ENCODE measurements at regions not wholly inside any gene's neighbourhood (a gene's known extent, or its start where the extent isn't known, plus 50 kb on each side); places are given as distances from the start of the nearest gene placed in this dataset.

DNA sequence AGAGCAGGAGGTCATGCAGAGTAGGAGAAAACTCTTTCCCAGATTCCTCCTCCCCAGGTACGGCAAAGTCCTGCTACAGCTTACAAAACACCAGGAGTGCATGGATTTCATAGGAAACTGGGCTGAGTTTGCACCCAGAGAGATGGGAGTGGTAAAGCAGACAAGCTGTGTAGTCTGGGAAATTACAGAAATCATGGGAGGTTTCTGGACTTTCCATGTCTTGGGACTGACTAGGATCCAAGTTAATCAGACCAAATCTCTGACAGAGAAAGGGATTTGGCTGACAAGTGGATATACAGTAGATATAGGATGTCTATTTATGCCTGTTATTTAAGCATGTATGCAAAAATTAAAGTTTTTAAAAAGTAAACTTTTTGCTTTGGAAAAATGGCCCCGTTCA is 205.4 kb upstream of the ACVR2A start:
- 81 to 96% (median 82%) methylated on average over 2 of the region's 2 CpGs for WGBS, 3 donors
- H3K36me3 ChIP-seq (ENCODE audit: control insufficient read depth in 3 of 3, insufficient read depth in 2 of 3, low read depth in 1 of 3, low read length in 3 of 3), result no peaks in the 10 kb centered on the region

DNA sequence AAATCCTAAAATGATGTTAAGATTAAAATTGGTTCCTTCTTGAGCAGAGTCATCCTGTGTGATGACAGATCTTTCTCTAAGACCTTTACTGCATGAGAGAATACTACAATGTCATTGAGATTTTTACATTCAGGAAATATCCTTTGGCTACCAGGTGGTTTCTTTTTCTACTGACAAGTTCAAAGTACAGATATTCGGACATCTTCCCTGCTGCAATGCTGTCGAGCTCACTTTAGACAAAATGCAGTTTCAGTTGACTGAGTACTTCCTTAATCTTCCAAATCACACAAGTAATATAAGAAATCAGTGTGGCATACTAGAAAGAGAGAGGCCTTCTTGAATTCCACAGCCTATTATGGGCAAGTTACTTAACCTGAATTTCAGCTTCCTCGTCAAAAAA is 207.9 kb upstream of the ACVR2A start:
- H3K27me3 ChIP-seq (ENCODE audit: control insufficient read depth in 3 of 3, insufficient read depth in 3 of 3, low read length in 3 of 3), result peaks cover 0 to 2% (median 0%) of the 10 kb centered on the region in 3 donors
- peaks cover 0 to 9% (median 0%) of the 10 kb centered on the region in 3 donors for H3K4me1 ChIP-seq (ENCODE audit: control insufficient read depth in 3 of 3, insufficient read depth in 2 of 3, low read depth in 1 of 3, low read length in 2 of 3)
- H3K36me3 ChIP-seq (ENCODE audit: control insufficient read depth in 3 of 3, insufficient read depth in 2 of 3, low read depth in 1 of 3, low read length in 3 of 3), result no peaks in the 10 kb centered on the region
- H3K4me3 ChIP-seq (ENCODE audit: low read depth in 1 of 3, low read length in 3 of 3), result no peak overlapping the region
- WGBS, 3 donors, result 6 to 29% (median 23%) methylated on average over 3 of the region's 3 CpGs
- no peaks in the 10 kb centered on the region for H3K9me3 ChIP-seq (ENCODE audit: control insufficient read depth in 2 of 2, insufficient read depth in 1 of 2, low read depth in 1 of 2, low read length in 1 of 2)
- FAIRE-seq (no peak), DNase-seq (peak; percentile 51 to 57)
- no peak overlapping the region for H3K27ac ChIP-seq (ENCODE audit: low read depth in 1 of 3, low read length in 2 of 3)

More for the DNA sequence above, 205.4 kb upstream of the ACVR2A start:
- Histone ChIP-seq H3K4me3 (ENCODE audit: low read depth in 1 of 3, low read length in 3 of 3) (no peak overlapping the region), H3K9me3 (ENCODE audit: control insufficient read depth in 2 of 2, insufficient read depth in 1 of 2, low read depth in 1 of 2, low read length in 1 of 2) (no peaks in the 10 kb centered on the region), H3K27ac (ENCODE audit: low read depth in 1 of 3, low read length in 2 of 3) (no peak overlapping the region), H3K27me3 (ENCODE audit: control insufficient read depth in 3 of 3, insufficient read depth in 3 of 3, low read length in 3 of 3) (peaks cover 0 to 3% (median 0%) of the 10 kb centered on the region in 3 donors), H3K4me1 (ENCODE audit: control insufficient read depth in 3 of 3, insufficient read depth in 2 of 3, low read depth in 1 of 3, low read length in 2 of 3) (peaks cover 0 to 12% (median 0%) of the 10 kb centered on the region in 3 donors)
- DNase-seq (no peak), FAIRE-seq (no peak)

DNA sequence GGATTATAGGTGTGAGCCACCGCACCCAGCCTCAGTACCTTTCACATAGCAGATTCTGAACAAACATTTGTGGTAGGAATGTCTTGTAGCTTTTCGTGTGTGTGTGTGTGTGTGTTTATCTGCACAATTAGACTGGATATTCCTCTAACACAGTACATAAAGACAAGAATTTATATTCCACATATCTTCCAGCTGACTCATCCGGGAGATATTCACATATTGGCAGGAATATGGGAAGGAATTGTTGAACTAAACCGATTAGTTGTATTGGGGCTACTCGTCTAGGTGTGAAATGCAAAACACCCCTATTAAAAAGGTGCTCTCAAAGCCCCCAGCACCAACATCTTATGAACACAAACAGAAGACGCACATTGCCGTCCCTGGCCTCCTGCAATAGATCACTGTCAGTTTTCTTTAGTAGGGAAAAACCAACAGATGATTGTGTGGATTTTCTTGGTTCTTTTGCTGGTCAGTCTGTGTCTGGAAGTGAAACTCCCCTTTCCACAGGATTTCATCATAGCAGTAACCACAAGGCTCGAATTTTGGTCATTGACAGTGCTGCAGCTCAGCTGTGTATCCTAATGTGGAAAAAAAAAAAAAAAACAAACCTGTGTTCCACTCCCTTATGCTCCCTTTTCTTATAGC is 208.5 kb upstream of the ACVR2A start:
- no peaks in the 10 kb centered on the region for H3K27me3 ChIP-seq (ENCODE audit: control insufficient read depth in 3 of 3, insufficient read depth in 3 of 3, low read length in 3 of 3)
- FAIRE-seq, result no peak
- 53 to 70% (median 67%) methylated on average over 8 of the region's 8 CpGs for WGBS, 3 donors
- H3K4me1 ChIP-seq (ENCODE audit: control insufficient read depth in 3 of 3, insufficient read depth in 2 of 3, low read depth in 1 of 3, low read length in 2 of 3), result peaks cover 0 to 9% (median 2%) of the 10 kb centered on the region in 3 donors
- no peak overlapping the region for H3K4me3 ChIP-seq (ENCODE audit: low read depth in 1 of 3, low read length in 3 of 3)
- no peak overlapping the region for H3K27ac ChIP-seq (ENCODE audit: low read depth in 1 of 3, low read length in 2 of 3)
- H3K36me3 ChIP-seq (ENCODE audit: control insufficient read depth in 3 of 3, insufficient read depth in 2 of 3, low read depth in 1 of 3, low read length in 3 of 3), result no peaks in the 10 kb centered on the region
- H3K9me3 ChIP-seq (ENCODE audit: control insufficient read depth in 2 of 2, insufficient read depth in 1 of 2, low read depth in 1 of 2, low read length in 1 of 2), result no peaks in the 10 kb centered on the region
- DNase-seq, result no peak

DNA sequence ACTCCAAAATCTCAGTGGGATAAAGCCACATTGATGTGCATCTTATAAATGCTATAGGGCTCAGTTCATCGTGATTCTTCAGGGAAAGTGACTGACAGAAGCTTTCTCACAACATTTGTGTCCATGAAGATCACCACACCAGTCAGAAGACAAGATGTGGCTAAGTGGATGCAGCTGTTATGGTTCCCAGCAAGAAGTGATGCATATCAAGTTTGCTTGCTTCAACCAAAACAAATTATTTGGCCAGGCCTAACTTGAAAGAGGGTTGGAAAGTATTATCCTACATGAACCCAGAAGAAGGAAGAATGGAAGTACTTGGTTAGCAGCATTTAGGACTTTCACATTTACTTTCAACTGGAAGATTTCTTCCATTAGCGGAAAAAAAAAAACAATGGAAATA is 210.0 kb upstream of the ACVR2A start:
- 78 to 88% (median 81%) methylated on average over 2 of the region's 2 CpGs for WGBS, 3 donors
- FAIRE-seq (no peak), DNase-seq (peak in 1 of 2 donors; percentile 10)
- Histone ChIP-seq H3K36me3 (ENCODE audit: control insufficient read depth in 3 of 3, insufficient read depth in 2 of 3, low read depth in 1 of 3, low read length in 3 of 3) (no peaks in the 10 kb centered on the region), H3K4me3 (ENCODE audit: low read depth in 1 of 3, low read length in 3 of 3) (no peak overlapping the region), H3K4me1 (ENCODE audit: control insufficient read depth in 3 of 3, insufficient read depth in 2 of 3, low read depth in 1 of 3, low read length in 2 of 3) (peaks cover 0 to 9% (median 2%) of the 10 kb centered on the region in 3 donors), H3K27ac (ENCODE audit: low read depth in 1 of 3, low read length in 2 of 3) (no peak overlapping the region), H3K9me3 (ENCODE audit: control insufficient read depth in 2 of 2, insufficient read depth in 1 of 2, low read depth in 1 of 2, low read length in 1 of 2) (no peaks in the 10 kb centered on the region), H3K27me3 (ENCODE audit: control insufficient read depth in 3 of 3, insufficient read depth in 3 of 3, low read length in 3 of 3) (no peaks in the 10 kb centered on the region)

DNA sequence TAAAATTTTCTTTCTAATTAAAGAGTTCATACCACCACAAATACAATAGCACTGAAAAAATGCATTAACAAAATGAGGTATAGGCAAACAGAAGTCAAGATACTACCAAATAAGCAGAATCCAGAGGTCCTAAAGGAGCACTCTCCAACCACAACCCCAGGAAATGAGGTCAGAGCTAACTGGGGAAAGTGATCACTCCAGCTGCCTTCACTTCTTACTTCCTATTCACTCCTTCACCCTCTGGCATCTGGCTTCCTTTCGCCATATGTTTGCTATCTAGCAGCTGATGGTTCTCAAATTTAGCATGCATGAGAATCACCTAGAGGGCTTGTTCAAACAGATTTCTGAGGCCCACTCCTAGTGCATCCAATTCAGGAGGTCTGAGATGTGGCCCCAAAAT is 212.6 kb upstream of the ACVR2A start:
- DNase-seq, result no peak
- Histone ChIP-seq H3K36me3 (ENCODE audit: control insufficient read depth in 3 of 3, insufficient read depth in 2 of 3, low read depth in 1 of 3, low read length in 3 of 3) (no peaks in the 10 kb centered on the region), H3K27me3 (ENCODE audit: control insufficient read depth in 3 of 3, insufficient read depth in 3 of 3, low read length in 3 of 3) (no peaks in the 10 kb centered on the region), H3K4me1 (ENCODE audit: control insufficient read depth in 3 of 3, insufficient read depth in 2 of 3, low read depth in 1 of 3, low read length in 2 of 3) (peaks cover 0 to 8% (median 2%) of the 10 kb centered on the region in 3 donors), H3K4me3 (ENCODE audit: low read depth in 1 of 3, low read length in 3 of 3) (no peak overlapping the region), H3K27ac (ENCODE audit: low read depth in 1 of 3, low read length in 2 of 3) (no peak overlapping the region), H3K9me3 (ENCODE audit: control insufficient read depth in 2 of 2, insufficient read depth in 1 of 2, low read depth in 1 of 2, low read length in 1 of 2) (no peaks in the 10 kb centered on the region)
- WGBS, 3 donors, result 83 to 100% (median 94%) methylated on average over 1 of the region's 1 CpG
- FAIRE-seq, result no peak

DNA sequence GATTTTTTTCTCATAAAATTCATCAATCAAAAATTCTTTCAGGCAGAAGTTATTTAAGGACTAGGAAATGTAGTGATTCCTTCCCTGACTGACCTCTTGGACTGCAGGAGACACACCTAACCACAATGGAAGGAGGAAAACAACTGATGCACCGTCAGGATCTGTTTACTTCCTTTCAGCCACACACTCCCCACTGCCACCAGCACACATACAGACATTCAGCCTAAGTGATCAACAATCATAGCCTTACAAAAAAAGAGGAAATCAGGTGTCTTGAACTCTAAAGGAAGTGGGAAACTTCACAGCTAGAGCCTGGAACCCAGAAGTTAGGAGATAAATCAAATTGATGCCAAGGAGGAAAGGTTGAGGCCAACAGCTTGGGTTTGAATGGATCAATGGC is 213.5 kb upstream of the ACVR2A start:
- Histone ChIP-seq H3K4me3 (ENCODE audit: low read depth in 1 of 3, low read length in 3 of 3) (no peak overlapping the region), H3K4me1 (ENCODE audit: control insufficient read depth in 3 of 3, insufficient read depth in 2 of 3, low read depth in 1 of 3, low read length in 2 of 3) (peaks cover 0 to 2% (median 0%) of the 10 kb centered on the region in 3 donors), H3K27ac (ENCODE audit: low read depth in 1 of 3, low read length in 2 of 3) (no peak overlapping the region), H3K9me3 (ENCODE audit: control insufficient read depth in 2 of 2, insufficient read depth in 1 of 2, low read depth in 1 of 2, low read length in 1 of 2) (no peaks in the 10 kb centered on the region), H3K36me3 (ENCODE audit: control insufficient read depth in 3 of 3, insufficient read depth in 2 of 3, low read depth in 1 of 3, low read length in 3 of 3) (no peaks in the 10 kb centered on the region), H3K27me3 (ENCODE audit: control insufficient read depth in 3 of 3, insufficient read depth in 3 of 3, low read length in 3 of 3) (no peaks in the 10 kb centered on the region)
- DNase-seq, result peak; percentile 11 to 68
- 10 to 31% (median 11%) methylated on average over 1 of the region's 1 CpG for WGBS, 3 donors
- FAIRE-seq, result no peak

DNA sequence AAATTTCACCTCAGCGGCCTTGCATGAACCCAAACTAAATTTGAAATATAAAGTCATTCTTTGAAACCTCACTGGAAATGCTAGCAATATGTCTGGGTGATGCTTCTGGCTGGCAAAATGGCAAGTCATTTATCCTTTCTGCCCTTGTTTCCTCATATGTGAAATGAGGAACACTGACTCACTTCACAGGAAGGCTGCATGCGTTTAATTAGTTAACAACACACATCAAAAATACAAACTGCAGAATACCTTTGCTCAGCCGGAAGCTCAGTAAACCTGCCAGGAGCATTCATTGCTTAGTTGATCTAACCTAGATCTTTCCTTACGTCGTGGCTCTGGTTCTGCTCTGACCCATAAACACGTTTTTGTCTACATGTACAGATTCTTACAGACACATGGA is 214.2 kb upstream of the ACVR2A start:
- no peaks in the 10 kb centered on the region for H3K9me3 ChIP-seq (ENCODE audit: control insufficient read depth in 2 of 2, insufficient read depth in 1 of 2, low read depth in 1 of 2, low read length in 1 of 2)
- WGBS, 3 donors, result 34 to 54% (median 35%) methylated on average over 6 of the region's 6 CpGs
- H3K27me3 ChIP-seq (ENCODE audit: control insufficient read depth in 3 of 3, insufficient read depth in 3 of 3, low read length in 3 of 3), result no peaks in the 10 kb centered on the region
- H3K27ac ChIP-seq (ENCODE audit: low read depth in 1 of 3, low read length in 2 of 3), result no peak overlapping the region
- peaks cover 0 to 2% (median 0%) of the 10 kb centered on the region in 3 donors for H3K4me1 ChIP-seq (ENCODE audit: control insufficient read depth in 3 of 3, insufficient read depth in 2 of 3, low read depth in 1 of 3, low read length in 2 of 3)
- FAIRE-seq (no peak), DNase-seq (peak in 1 of 2 donors; percentile 70)
- H3K36me3 ChIP-seq (ENCODE audit: control insufficient read depth in 3 of 3, insufficient read depth in 2 of 3, low read depth in 1 of 3, low read length in 3 of 3), result no peaks in the 10 kb centered on the region
- H3K4me3 ChIP-seq (ENCODE audit: low read depth in 1 of 3, low read length in 3 of 3), result no peak overlapping the region

DNA sequence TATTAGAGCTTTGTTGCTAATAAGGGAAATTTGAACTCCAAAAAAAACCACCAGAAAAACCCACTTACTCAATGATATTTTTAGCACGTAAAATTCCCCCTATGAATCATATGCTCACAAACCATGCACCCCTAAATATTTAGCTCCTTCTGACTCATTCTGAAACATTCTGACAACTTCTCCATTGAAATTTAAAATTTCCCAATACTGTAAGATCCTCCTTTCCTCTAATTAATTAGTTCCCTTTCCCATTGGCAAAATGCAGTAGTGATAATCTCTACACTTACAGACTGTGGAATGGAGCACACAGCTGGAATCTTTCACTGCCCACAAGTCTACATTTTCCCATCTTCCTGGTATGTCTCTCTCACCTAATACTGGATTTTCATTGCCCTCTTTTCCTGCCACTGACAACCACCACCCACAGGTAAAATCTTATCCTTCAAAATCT is 215.8 kb upstream of the ACVR2A start:
- Histone ChIP-seq H3K4me3 (ENCODE audit: low read depth in 1 of 3, low read length in 3 of 3) (no peak overlapping the region), H3K9me3 (ENCODE audit: control insufficient read depth in 2 of 2, insufficient read depth in 1 of 2, low read depth in 1 of 2, low read length in 1 of 2) (no peaks in the 10 kb centered on the region), H3K36me3 (ENCODE audit: control insufficient read depth in 3 of 3, insufficient read depth in 2 of 3, low read depth in 1 of 3, low read length in 3 of 3) (no peaks in the 10 kb centered on the region), H3K27ac (ENCODE audit: low read depth in 1 of 3, low read length in 2 of 3) (no peak overlapping the region), H3K4me1 (ENCODE audit: control insufficient read depth in 3 of 3, insufficient read depth in 2 of 3, low read depth in 1 of 3, low read length in 2 of 3) (peaks cover 0 to 2% (median 0%) of the 10 kb centered on the region in 3 donors), H3K27me3 (ENCODE audit: control insufficient read depth in 3 of 3, insufficient read depth in 3 of 3, low read length in 3 of 3) (peaks cover 0 to 2% (median 0%) of the 10 kb centered on the region in 3 donors)
- DNase-seq (no peak), FAIRE-seq (no peak)
- WGBS, 3 donors, result 64 to 81% (median 65%) methylated on average over 1 of the region's 1 CpG

DNA sequence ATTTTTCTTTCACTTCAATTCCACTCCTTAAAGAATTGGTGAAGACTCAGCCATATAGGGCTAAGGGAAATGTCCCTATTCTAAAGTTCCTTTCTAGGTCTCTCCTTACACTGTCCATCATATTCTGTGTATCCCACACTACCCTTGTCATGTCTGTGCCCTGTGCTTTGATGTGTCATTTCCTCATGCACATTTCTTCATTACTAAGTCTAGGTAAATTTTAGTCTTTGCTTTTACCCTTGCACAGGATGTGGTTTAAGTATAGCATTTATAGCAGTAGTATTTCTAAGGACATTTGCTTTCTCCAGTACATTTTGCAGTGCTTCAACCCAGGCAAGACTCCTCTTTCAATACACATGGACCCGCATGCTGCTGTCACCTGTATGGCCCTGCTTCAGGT is 221.5 kb upstream of the ACVR2A start:
- FAIRE-seq (no peak), DNase-seq (no peak)
- 70 to 94% (median 90%) methylated on average over 1 of the region's 1 CpG for WGBS, 3 donors
- no peak overlapping the region for H3K27ac ChIP-seq (ENCODE audit: low read depth in 1 of 3, low read length in 2 of 3)
- H3K9me3 ChIP-seq (ENCODE audit: control insufficient read depth in 2 of 2, insufficient read depth in 1 of 2, low read depth in 1 of 2, low read length in 1 of 2), result no peaks in the 10 kb centered on the region
- peaks cover 0 to 2% (median 0%) of the 10 kb centered on the region in 3 donors for H3K27me3 ChIP-seq (ENCODE audit: control insufficient read depth in 3 of 3, insufficient read depth in 3 of 3, low read length in 3 of 3)
- no peak overlapping the region for H3K4me3 ChIP-seq (ENCODE audit: low read depth in 1 of 3, low read length in 3 of 3)
- H3K4me1 ChIP-seq (ENCODE audit: control insufficient read depth in 3 of 3, insufficient read depth in 2 of 3, low read depth in 1 of 3, low read length in 2 of 3), result no peaks in the 10 kb centered on the region
- no peaks in the 10 kb centered on the region for H3K36me3 ChIP-seq (ENCODE audit: control insufficient read depth in 3 of 3, insufficient read depth in 2 of 3, low read depth in 1 of 3, low read length in 3 of 3)
